ENCODE measurements at regions not wholly inside any gene's neighbourhood (a gene's known extent, or its start where the extent isn't known, plus 50 kb on each side); places are given as distances from the start of the nearest gene placed in this dataset.

DNA sequence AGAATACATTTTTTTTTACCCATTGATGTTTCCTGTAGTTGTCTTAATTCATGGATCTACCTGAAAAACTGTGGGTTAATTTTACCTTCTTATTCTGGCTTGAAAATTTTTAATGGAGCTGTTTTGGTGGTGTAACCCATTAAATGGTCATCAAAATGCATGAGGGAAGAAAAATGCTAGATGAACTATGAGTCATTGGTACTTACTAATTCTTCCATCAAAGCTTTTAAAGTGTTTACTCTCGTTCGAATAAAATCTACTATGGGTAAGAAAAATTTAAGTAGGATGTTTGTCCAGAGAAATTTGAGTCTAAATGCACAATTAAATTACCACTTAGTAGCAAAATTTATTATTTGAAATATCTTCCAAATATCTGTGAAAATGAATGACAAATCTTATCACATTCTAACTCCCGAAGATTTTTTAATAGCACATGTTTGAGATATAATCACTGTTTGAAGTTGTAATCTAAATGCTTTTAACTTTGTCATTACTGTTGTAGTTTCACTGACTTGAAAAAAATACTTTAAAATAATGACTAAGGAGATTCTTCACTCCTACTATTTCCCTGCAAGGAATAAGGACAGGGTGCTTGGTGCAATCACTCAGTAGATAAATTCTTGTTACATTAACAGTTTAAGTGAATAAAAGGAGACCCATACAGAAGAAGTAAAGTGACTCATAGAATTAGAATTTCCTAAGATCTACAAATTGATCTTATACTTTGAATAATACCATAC, 437.7 kb downstream of the IRS2 start:
- TF ChIP-seq POLR2A (IDR thresholded peaks at IDR 0.05) (no peak), POLR2AphosphoS5 (IDR thresholded peaks at IDR 0.05; ENCODE audit: insufficient read depth in 1 of 2, low read depth in 1 of 2) (no peak)
- TF ChIP-seq, protein P1, sequence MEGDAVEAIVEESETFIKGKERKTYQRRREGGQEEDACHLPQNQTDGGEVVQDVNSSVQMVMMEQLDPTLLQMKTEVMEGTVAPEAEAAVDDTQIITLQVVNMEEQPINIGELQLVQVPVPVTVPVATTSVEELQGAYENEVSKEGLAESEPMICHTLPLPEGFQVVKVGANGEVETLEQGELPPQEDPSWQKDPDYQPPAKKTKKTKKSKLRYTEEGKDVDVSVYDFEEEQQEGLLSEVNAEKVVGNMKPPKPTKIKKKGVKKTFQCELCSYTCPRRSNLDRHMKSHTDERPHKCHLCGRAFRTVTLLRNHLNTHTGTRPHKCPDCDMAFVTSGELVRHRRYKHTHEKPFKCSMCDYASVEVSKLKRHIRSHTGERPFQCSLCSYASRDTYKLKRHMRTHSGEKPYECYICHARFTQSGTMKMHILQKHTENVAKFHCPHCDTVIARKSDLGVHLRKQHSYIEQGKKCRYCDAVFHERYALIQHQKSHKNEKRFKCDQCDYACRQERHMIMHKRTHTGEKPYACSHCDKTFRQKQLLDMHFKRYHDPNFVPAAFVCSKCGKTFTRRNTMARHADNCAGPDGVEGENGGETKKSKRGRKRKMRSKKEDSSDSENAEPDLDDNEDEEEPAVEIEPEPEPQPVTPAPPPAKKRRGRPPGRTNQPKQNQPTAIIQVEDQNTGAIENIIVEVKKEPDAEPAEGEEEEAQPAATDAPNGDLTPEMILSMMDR (IDR thresholded peaks at IDR 0.05), result no peak

All from vagina (tissue), 2 donors.